ENCODE measurements at regions not wholly inside any gene's neighbourhood (a gene's known extent, or its start where the extent isn't known, plus 50 kb on each side); places are given as distances from the start of the nearest gene placed in this dataset.

DNA sequence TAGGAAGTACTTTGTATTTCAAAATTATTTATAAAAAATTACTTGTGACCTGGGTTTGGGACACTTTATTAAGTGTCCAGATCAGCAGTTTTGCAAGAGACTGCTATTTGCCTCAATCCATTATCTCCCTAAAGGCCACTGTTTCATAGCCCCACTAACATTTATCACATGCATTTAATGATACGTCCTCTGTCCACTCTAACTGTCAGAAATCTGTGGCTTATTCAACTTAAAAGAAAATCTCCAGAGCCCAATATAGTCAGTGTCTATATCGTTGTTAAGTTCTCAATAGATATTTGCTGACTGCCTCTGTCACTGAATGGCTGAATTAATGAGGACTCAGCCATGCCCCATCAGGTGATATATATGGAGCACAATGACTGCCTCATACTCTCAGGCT lies 553.9 kb upstream of the POM121L12 start:
- DNase-seq (ENCODE audit: low read depth), result no peak

DNA sequence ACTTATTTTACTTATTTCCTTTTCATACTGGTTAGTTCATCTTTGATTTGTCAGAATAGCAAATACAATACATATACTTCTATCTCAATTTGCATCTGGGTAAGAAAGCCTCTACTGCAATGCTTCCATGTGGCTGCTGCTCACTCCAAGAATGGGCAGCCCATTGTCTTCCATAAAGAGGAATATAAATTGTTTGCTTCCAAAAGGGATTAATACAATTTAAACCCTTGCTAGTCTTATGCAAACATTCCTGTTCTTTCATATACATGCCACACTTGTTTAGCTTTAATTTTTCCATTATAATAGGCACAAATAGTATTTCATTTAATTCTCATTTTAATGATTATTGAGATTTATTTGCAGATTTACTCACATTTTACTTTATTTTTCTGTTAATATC lies 555.4 kb upstream of the POM121L12 start:
- DNase-seq (ENCODE audit: low read depth), result no peak

GRCh38 chr7:52475001-52475582 lies 560.3 kb upstream of the POM121L12 start:
- no peak for DNase-seq (ENCODE audit: low read depth)

DNA sequence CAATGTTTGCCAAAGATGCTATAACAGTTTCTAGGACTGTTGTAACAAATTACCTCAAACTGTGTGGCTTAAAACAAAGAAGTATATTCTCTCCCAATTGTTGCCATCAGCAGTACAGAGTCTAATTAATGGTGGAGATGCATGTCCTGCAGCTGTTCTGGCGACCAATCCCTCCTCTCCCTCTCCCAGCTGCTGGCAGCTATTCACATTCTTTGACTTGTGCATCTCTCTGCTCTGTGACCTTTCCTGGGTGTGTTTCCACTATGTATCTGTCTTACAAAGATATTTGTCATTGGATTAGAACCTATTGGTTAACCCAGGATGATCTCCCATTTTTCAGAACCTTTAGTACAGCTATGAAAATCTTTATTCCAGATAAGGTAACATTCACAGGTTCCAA lies 561.7 kb upstream of the POM121L12 start:
- DNase-seq (ENCODE audit: low read depth), result no peak

GRCh38 chr7:52472006-52472620 lies 563.3 kb upstream of the POM121L12 start:
- DNase-seq (ENCODE audit: low read depth), result no peak

- DNase-seq (ENCODE audit: low read depth), result no peak
Observed at GRCh38 chr7:52465216-52465615, 570.2 kb upstream of the POM121L12 start.

GRCh38 chr7:52463341-52463740 lies 572.1 kb upstream of the POM121L12 start:
- no peak for DNase-seq (ENCODE audit: low read depth)

DNA sequence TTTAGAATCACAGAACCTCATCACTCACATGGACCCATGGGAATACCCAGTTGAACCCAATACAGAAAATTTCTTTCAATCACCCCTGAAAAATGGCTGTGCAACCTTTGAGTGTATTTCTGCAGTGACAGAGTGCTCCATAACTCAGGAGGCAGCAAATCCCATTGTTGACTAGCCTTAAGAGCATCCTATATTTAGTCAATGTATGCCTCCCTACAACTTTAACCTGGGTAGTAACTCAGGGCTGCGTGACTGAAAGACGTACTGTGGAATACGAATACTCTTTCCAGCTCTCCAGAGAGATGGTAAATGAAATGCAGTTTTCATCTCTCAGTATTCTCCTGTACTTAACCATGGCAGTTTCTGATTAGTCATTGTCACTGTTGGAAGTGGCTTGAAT lies 573.0 kb upstream of the POM121L12 start:
- DNase-seq (ENCODE audit: low read depth), result no peak

DNA sequence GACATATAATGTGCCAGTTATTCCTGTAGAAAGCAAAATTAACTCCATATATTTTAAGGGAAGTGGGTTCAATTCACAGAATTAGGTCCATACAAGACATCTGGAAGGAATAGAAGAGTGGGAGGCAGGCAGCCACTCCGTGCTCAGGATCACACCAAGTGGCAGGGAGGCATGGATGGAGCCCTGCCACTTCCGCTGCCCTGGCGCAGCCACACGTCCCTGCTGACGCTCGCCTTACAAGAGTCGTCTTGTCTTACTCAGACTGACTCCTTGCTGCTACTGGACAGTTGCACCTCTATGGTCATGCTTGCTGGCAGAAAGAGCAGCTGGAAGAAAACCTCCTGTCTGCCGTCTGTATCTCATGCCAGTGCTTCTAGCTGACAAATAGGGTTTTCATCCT lies 579.9 kb upstream of the POM121L12 start:
- no peak for DNase-seq (ENCODE audit: low read depth)

- no peak for DNase-seq (ENCODE audit: low read depth)
Observed at GRCh38 chr7:52450816-52451215, 584.6 kb upstream of the POM121L12 start.

GRCh38 chr7:52447581-52448180 lies 587.8 kb upstream of the POM121L12 start:
- DNase-seq (ENCODE audit: low read depth), result no peak

DNA sequence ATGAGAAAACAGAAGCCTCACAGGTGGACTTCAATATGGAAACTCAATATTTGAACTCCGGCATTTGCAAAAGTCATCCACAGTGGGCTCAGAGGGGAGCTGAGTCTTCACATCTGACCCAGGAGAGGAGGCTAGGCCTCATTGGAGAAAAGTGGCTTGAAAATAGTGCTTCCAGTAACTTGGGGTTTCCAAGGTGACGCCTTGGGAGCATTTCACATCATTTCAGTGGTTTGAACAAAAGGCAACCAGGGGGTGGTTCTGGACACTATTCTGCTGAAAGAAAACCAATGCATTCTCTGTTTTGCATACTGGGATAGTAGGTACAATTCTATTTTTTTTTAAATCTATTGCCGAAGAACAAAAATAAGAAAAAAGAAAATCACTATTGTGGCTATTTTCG lies 599.2 kb upstream of the POM121L12 start:
- no peak for DNase-seq (ENCODE audit: low read depth)

DNA sequence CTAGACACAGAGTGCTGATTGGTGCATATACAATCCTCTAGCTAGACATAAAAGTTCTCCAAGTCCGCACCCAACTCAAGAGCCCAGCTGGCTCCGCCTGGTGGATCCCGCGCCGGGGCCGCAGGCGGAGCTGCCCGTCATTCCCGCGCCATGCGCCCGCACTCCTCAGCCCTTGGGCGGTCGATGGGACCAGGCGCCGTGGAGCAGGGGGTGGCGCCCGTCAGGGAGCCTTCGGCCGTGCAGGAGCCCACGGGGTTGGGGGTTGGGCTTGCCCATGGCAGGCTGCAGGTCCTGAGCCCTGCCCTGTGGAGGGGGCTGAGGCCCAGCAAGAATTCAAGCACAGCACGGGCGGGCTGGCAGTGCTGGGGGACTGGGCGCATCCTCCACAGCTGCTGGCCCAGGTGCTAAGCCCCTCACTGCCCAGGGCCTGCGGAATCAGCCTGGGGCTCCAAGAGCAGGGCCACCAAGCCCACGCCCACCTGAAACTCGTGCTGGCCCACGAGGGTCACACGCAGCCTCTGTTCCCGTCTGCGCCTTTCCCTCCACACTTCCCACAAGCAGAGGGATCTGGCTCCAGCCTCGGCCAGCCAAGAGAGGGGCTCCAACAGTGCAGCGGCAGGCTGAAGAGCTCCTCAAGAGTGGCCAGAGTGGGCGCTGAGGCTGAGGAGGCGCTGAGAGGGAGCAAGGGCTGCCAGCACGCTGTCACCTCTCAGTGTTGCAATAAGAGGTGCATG lies 604.2 kb upstream of the POM121L12 start:
- no peak for DNase-seq (ENCODE audit: low read depth)

- DNase-seq (ENCODE audit: low read depth), result no peak
Observed at GRCh38 chr7:52423251-52423650, 612.2 kb upstream of the POM121L12 start.

DNA sequence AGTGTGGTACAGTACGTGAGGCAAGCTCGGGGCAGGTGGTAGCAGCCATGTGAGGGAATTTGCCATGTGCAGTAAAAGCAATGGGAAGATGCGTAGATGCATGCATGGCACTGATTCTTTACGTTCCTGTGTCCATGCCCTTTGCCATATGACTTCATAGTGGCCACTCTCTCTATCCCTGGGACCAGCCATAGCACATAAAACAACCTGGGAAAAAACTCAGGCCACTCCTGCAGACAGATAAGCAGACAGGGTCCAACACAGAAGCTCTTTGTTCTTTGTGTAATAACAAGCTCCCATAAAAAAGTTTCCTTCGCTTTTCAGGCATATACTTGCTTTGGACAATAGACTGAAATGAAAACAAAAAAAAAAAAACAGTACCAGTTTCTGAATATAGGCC lies 622.4 kb upstream of the POM121L12 start:
- no peak for DNase-seq (ENCODE audit: low read depth)

GRCh38 chr7:52410032-52410431 lies 625.4 kb upstream of the POM121L12 start:
- no peak for DNase-seq (ENCODE audit: low read depth)

DNA sequence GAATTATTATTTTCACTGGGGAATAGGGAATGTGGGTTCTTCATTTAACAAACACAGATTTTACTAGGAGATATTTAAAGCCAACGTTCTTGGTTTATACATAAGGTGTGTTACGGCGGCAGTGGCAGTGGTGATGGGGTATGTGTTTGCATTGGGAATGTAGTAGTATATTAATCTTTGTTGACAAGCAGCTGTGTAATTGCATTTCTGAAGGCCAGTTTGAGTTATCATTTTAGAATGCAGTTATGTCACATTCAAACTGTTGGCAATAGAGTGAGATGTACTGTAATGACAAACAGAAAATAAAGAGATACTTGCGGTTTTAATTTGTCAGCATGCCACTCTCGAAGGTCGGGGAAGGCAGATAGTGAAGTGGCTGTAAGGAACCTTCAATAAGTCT lies 628.6 kb upstream of the POM121L12 start:
- no peak for DNase-seq (ENCODE audit: low read depth)

DNA sequence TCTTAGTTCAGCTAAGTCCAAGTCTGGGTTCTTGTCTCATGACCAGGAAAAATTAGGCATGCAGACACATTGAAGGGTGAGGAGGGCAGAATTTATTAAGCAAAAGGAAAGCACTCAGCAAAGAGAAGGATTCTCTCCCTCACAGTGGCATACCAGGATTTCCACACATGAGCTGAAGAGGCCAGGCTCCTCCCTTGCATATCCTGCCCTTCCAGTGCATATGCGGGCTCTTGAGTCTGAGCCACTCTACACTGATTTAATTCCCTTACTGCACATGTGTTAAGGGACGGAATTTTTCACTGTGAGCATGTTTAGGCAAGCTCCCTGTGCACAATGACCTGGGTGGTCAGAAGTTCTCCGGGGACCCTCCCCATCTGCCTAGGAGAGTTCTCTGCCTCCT lies 652.7 kb upstream of the POM121L12 start:
- DNase-seq (ENCODE audit: low read depth), result no peak

GRCh38 chr7:52369922-52370321 lies 665.5 kb upstream of the POM121L12 start:
- no peak for DNase-seq (ENCODE audit: low read depth)

DNA sequence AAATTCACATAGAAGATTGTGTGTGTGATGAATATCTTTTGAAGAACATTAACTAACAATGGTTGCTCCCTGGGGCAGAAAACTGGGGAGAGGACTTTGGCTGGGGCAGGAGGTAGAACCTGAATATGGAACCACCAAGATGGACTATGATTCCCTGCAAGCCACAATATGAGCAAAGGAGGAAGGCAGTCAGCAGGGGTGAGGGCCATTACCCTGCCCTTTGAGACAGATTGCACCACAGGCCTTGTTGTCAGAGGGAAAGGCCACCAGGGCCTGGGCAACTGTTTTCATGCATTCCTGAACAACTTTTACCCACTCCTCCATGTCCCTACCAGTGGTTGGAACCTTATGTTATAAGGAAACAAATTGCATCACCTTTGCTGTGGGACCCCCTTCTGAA lies 670.1 kb upstream of the POM121L12 start:
- no peak for DNase-seq (ENCODE audit: low read depth)

- DNase-seq (ENCODE audit: low read depth), result no peak
Observed at GRCh38 chr7:52362521-52362920, 672.9 kb upstream of the POM121L12 start.

- DNase-seq (ENCODE audit: low read depth), result no peak
Observed at GRCh38 chr7:52360541-52360940, 674.9 kb upstream of the POM121L12 start.

DNA sequence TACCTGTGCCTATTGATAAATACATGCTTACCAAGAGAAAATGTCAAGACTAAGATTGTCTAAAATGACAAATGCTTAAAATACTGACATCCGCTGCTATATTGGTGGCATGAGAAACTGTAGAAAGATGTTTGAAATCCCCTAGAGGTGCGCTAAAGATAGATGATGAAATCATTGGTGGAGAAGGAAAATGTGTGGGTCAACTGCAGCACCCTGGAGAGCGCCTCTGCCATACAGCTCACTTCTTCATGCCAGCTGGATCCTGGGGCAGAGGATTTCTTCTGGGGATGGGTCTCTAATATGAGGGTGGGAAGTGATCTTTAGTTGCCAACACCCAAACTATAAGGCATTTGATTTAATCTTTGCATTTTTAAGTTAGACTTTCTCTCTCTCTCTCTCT lies 680.4 kb upstream of the POM121L12 start:
- no peak for DNase-seq (ENCODE audit: low read depth)

Data from HS-5 (cell line).